LNCaP clone FGC (cell line): ENCODE measurements at regions not wholly inside any gene's neighbourhood (a gene's known extent, or its start where the extent isn't known, plus 50 kb on each side); places are given as distances from the start of the nearest gene placed in this dataset.
"Not testable (repeated sequence)": the region's sequence is repeated elsewhere in the genome, so short reads cannot be mapped to it uniquely, and the experiment has no call there.

ENCODE experiments used
- DNase-seq: peaks from one replicate; pipeline ENCODE4 v3.0.0-alpha.2; 2011; ENCODE audit warnings: low read depth
- H3K4me3 ChIP-seq: 2 replicates; pipeline ENCODE4 v1.5.1; 2011; ENCODE audit warnings: mild to moderate bottlenecking, low read depth, low read length, control low read depth
- CTCF ChIP-seq: IDR thresholded peaks from 2 replicates; pipeline ENCODE4 v1.5.1; 2012; ENCODE audit warnings: mild to moderate bottlenecking; ENCODE audit not compliant: control insufficient read depth, insufficient read depth; ENCODE audit errors: extremely low read depth

- not testable (repeated sequence) for DNase-seq, H3K4me3 ChIP-seq
These were observed 368.4 kb upstream of the TSPY2 start for GRCh38 chrY:5877617-5878016.

- peak; percentile 3 for DNase-seq
- H3K4me3 ChIP-seq = not testable (repeated sequence)
- peak; percentile 34 for TF ChIP-seq CTCF
These were observed 355.4 kb upstream of the TSPY2 start for GRCh38 chrY:5890655-5891054.

GRCh38 chrY:5896688-5897087 is 349.3 kb upstream of the TSPY2 start:
- H3K4me3 ChIP-seq, DNase-seq: not testable (repeated sequence)

- not testable (repeated sequence) for DNase-seq, H3K4me3 ChIP-seq
These were observed 337.1 kb upstream of the TSPY2 start for GRCh38 chrY:5908696-5909494.

- H3K4me3 ChIP-seq, DNase-seq: not testable (repeated sequence)
These were observed 307.6 kb upstream of the TSPY2 start for GRCh38 chrY:5938442-5938841.

- not testable (repeated sequence) for H3K4me3 ChIP-seq, DNase-seq
These were observed 299.5 kb upstream of the TSPY2 start for GRCh38 chrY:5946380-5947119.

GRCh38 chrY:5967019-5967418 is 279.0 kb upstream of the TSPY2 start:
- not testable (repeated sequence) for DNase-seq, H3K4me3 ChIP-seq

GRCh38 chrY:5990665-5991064 is 255.4 kb upstream of the TSPY2 start:
- not testable (repeated sequence) for DNase-seq, H3K4me3 ChIP-seq
